ENCODE measurements at regions not wholly inside any gene's neighbourhood (a gene's known extent, or its start where the extent isn't known, plus 50 kb on each side); places are given as distances from the start of the nearest gene placed in this dataset.

GRCh38 chr5:68067976-68068603, 147.5 kb upstream of the PIK3R1 start (continued):
- TF ChIP-seq ZNF512 (CRISPR knock-in tag; IDR thresholded peaks at IDR 0.05; ENCODE audit: borderline replicate concordance), result no peak
- TF ChIP-seq HMGA2 (CRISPR knock-in tag; IDR thresholded peaks at IDR 0.05), result no peak

GRCh38 chr5:68067291-68067690, 148.3 kb upstream of the PIK3R1 start:
- no peak for TF ChIP-seq FOXJ3 (CRISPR knock-in tag; IDR thresholded peaks at IDR 0.05; ENCODE audit: borderline replicate concordance)
- TF ChIP-seq EMX1 (CRISPR knock-in tag; IDR thresholded peaks at IDR 0.05), result no peak
- TF ChIP-seq NFYB (CRISPR knock-in tag; conservative IDR thresholded peaks at IDR 0.05; ENCODE audit: low read depth), result no peak
- TF ChIP-seq GRHL2 (CRISPR knock-in tag; IDR thresholded peaks at IDR 0.05; ENCODE audit: insufficient replicate concordance, severe bottlenecking), result no peak
- TF ChIP-seq NR1H2 (CRISPR knock-in tag; IDR thresholded peaks at IDR 0.05), result no peak
- TF ChIP-seq ZNF263 (CRISPR knock-in tag; IDR thresholded peaks at IDR 0.05; ENCODE audit: low read depth), result no peak
- no peak for TF ChIP-seq KAT7 (CRISPR knock-in tag; IDR thresholded peaks at IDR 0.05; ENCODE audit: borderline replicate concordance)
- TF ChIP-seq HMGXB4 (CRISPR knock-in tag; IDR thresholded peaks at IDR 0.05), result no peak
- no peak for TF ChIP-seq ESRRA (CRISPR knock-in tag; IDR thresholded peaks at IDR 0.05; ENCODE audit: borderline replicate concordance)
- no peak for TF ChIP-seq JAZF1 (CRISPR knock-in tag; IDR thresholded peaks at IDR 0.05)
- no peak for TF ChIP-seq ATF3 (CRISPR knock-in tag; conservative IDR thresholded peaks at IDR 0.05)
- TF ChIP-seq PREB (CRISPR knock-in tag; IDR thresholded peaks at IDR 0.05; ENCODE audit: borderline replicate concordance), result no peak
- TF ChIP-seq STAT6 (CRISPR knock-in tag; conservative IDR thresholded peaks at IDR 0.05; ENCODE audit: low read depth), result no peak
- no peak for TF ChIP-seq ZNF512 (CRISPR knock-in tag; IDR thresholded peaks at IDR 0.05; ENCODE audit: borderline replicate concordance)
- TF ChIP-seq ZNF671 (CRISPR knock-in tag; IDR thresholded peaks at IDR 0.05), result no peak
- TF ChIP-seq TCF7 (CRISPR knock-in tag; IDR thresholded peaks at IDR 0.05; ENCODE audit: low read depth), result no peak
- no peak for TF ChIP-seq CBFB (CRISPR knock-in tag; IDR thresholded peaks at IDR 0.05; ENCODE audit: low read depth)
- TF ChIP-seq GABPB1 (CRISPR knock-in tag; IDR thresholded peaks at IDR 0.05), result no peak
- ATAC-seq, result no peak
- Mint-ChIP-seq H3K27ac (no peak overlapping the region), H3K4me1 (no peaks in the 10 kb centered on the region), H3K9me3 (peaks cover 22% of the 10 kb centered on the region), H3K4me3 (no peak overlapping the region), H3K27me3 (ENCODE audit: low read depth) (no peaks in the 10 kb centered on the region), H3K36me3 (peaks cover 15% of the 10 kb centered on the region)
- no peak for DNase-seq (ENCODE audit: low spot score)
- CTCF ChIA-PET, result no interaction called here
- POLR2A ChIA-PET, result no interaction called here

Measured in WTC11 (cell line).